ENCODE measurements at regions not wholly inside any gene's neighbourhood (a gene's known extent, or its start where the extent isn't known, plus 50 kb on each side); places are given as distances from the start of the nearest gene placed in this dataset.

DNA sequence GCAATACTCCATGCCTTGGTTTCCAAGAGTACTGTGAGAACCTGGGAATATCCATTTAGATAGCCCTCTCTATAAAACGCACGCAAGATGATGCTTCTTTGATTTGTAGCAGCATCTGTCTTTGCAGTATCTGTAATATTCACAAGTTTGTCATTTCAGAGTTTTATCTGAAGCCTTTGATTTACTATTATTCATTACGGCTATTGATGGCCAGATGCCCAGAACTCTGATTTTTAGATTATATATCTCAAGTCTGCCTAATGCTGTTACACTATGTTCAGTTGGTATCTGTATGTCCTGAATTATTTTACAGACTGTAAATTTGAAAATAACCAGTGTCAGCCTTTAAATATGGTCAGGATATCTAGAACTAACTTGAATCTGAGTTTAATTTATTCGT, 233.3 kb downstream of the FAM170A start:
- TF ChIP-seq ZFX (CRISPR knock-in tag; IDR thresholded peaks at IDR 0.05) (no peak), HIVEP1 (CRISPR knock-in tag; IDR thresholded peaks at IDR 0.05) (no peak), ZNF384 (IDR thresholded peaks at IDR 0.05; ENCODE audit: low read depth, low read length) (no peak), HMG20A (CRISPR knock-in tag; conservative IDR thresholded peaks at IDR 0.05) (no peak)

Measured in K562 (cell line).